SK-N-SH (cell line): ENCODE measurements at regions not wholly inside any gene's neighbourhood (a gene's known extent, or its start where the extent isn't known, plus 50 kb on each side); places are given as distances from the start of the nearest gene placed in this dataset.

Experiments used
- CTCF ChIA-PET: fragments of 300-600, 350-600 bp; formaldehyde crosslinking; extraction: SDS; loops from one replicate; lab custom pipeline; 2021; lab: Yijun Ruan, JAX
- POLR2A ChIA-PET: fragments of 350-600 bp; sonication (Branson Sonifier 250); formaldehyde crosslinking; extraction: SDS; loops from one replicate; lab custom pipeline; 2020; ENCODE audit warnings: antibody characterized with exemption, inconsistent platforms; lab: Yijun Ruan, JAX
- DNase-seq: peaks from one replicate; pipeline ENCODE4 v3.0.0; 2012
- H2AFZ ChIP-seq: fragments of 200-600 bp; sonication (generic); 2 replicates; pipeline ENCODE4 v1.8.1; 2016; ENCODE audit warnings: antibody characterized with exemption, mild to moderate bottlenecking, low read depth
- H3F3A ChIP-seq: fragments of 200-600 bp; sonication (generic); replicated peaks from 2 replicates; pipeline ENCODE3; 2016; ENCODE audit warnings: antibody characterized with exemption, mild to moderate bottlenecking; ENCODE audit not compliant: insufficient read depth
- H3K27ac ChIP-seq, 2 experiments: fragments of 200-500 bp in 1 of 2; fragments of 200-600 bp in 1 of 2; sonication (Bioruptor generic) in 1 of 2; sonication (generic), shearing (Covaris generic) in 1 of 2; 2 replicates each; pipeline versions ENCODE4 v1.5.1 to v1.6.1; 2014 to 2016; ENCODE audit warnings: low read depth in 2 of 2, inconsistent platforms in 1 of 2, low read length in 1 of 2, mild to moderate bottlenecking in 1 of 2, mixed read lengths in 1 of 2
- H3K27me3 ChIP-seq: fragments of 200-600 bp; sonication (generic), shearing (Covaris generic); 2 replicates; pipeline ENCODE4 v1.6.1; 2016; ENCODE audit warnings: mixed run types; ENCODE audit not compliant: insufficient read depth
- H3K36me3 ChIP-seq, 2 experiments: fragments of 200-500 bp in 1 of 2; fragments of 200-600 bp in 1 of 2; sonication (Bioruptor generic) in 1 of 2; sonication (generic) in 1 of 2; replicated peaks in 1 of 2; 2 replicates each; pipeline versions ENCODE3 to v1.5.1; 2014 to 2016; ENCODE audit warnings: low read length in 1 of 2, mild to moderate bottlenecking in 1 of 2; ENCODE audit not compliant: insufficient read depth in 2 of 2, control insufficient read depth in 1 of 2
- H3K4me1 ChIP-seq, 2 experiments: fragments of 200-500 bp in 1 of 2; fragments of 200-600 bp in 1 of 2; sonication (Bioruptor generic) in 1 of 2; sonication (generic), shearing (Covaris generic) in 1 of 2; 2 replicates each; pipeline versions ENCODE4 v1.5.1 to v1.6.1; 2014 to 2016; ENCODE audit warnings: low read depth in 1 of 2, low read length in 1 of 2, mixed run types in 1 of 2; ENCODE audit not compliant: insufficient read depth in 2 of 2, control insufficient read depth in 1 of 2
- H3K4me2 ChIP-seq: fragments of 200-600 bp; sonication (generic), shearing (Covaris generic); 2 replicates; pipeline ENCODE4 v1.6.1; 2017; ENCODE audit warnings: mixed run types
- H3K4me3 ChIP-seq, 2 experiments: fragments of 200-500 bp in 1 of 2; fragments of 200-600 bp in 1 of 2; sonication (Bioruptor generic) in 1 of 2; sonication (generic), shearing (Covaris generic) in 1 of 2; 2 replicates each; pipeline versions ENCODE4 v1.5.1 to v1.8.1; 2014 to 2016; ENCODE audit warnings: low read depth in 2 of 2, inconsistent platforms in 1 of 2, low read length in 1 of 2, mild to moderate bottlenecking in 1 of 2, mixed read lengths in 1 of 2, moderate library complexity in 1 of 2
- H3K79me2 ChIP-seq: fragments of 200-600 bp; sonication (generic); 2 replicates; pipeline ENCODE4 v1.8.1; 2017; ENCODE audit warnings: mild to moderate bottlenecking; ENCODE audit not compliant: insufficient read depth
- H3K9ac ChIP-seq: fragments of 200-600 bp; sonication (generic); 2 replicates; pipeline ENCODE4 v1.6.1; 2017; ENCODE audit warnings: mixed run types
- H3K9me2 ChIP-seq: fragments of 200-600 bp; sonication (generic); 2 replicates; pipeline ENCODE4 v1.6.1; 2017; ENCODE audit warnings: mixed run types
- H3K9me3 ChIP-seq: fragments of 200-600 bp; sonication (generic); 2 replicates; pipeline ENCODE4 v1.6.1; 2017; ENCODE audit warnings: mixed run types, mild to moderate bottlenecking, moderate library complexity
- H4K20me1 ChIP-seq: fragments of 200-600 bp; sonication (generic); 2 replicates; pipeline ENCODE4 v1.6.1; 2017; ENCODE audit warnings: mild to moderate bottlenecking, mixed run types; ENCODE audit not compliant: insufficient read depth
- FOSL2 ChIP-seq: IDR thresholded peaks from 2 replicates; pipeline ENCODE4 v1.4.0; 2012; ENCODE audit warnings: low read depth, mild to moderate bottlenecking, moderate library complexity, borderline replicate concordance
- IRF3 ChIP-seq: fragments of 150-350 bp; IDR thresholded peaks from 2 replicates; pipeline ENCODE4 v1.6.1; 2016; ENCODE audit warnings: mild to moderate bottlenecking, low read depth, low read length
- MAX ChIP-seq: IDR thresholded peaks from 2 replicates; pipeline ENCODE4 v1.4.0; 2012; ENCODE audit warnings: low read depth
- MXI1 ChIP-seq: IDR thresholded peaks from 2 replicates; pipeline ENCODE4 v1.6.1; 2012; ENCODE audit warnings: mild to moderate bottlenecking, low read depth, low read length, improper control_type of control experiment
- NFIC ChIP-seq: IDR thresholded peaks from 2 replicates; pipeline ENCODE4 v1.4.0; 2012; ENCODE audit warnings: borderline replicate concordance
- NRF1 ChIP-seq: IDR thresholded peaks from 2 replicates; pipeline ENCODE4 v1.6.1; 2012; ENCODE audit warnings: low read depth, mild to moderate bottlenecking, low read length
- POLR2AphosphoS5 ChIP-seq: IDR thresholded peaks from 2 replicates; pipeline ENCODE4 v1.6.1; 2012; ENCODE audit warnings: low read depth, low read length
- RAD21 ChIP-seq: IDR thresholded peaks from 2 replicates; pipeline ENCODE4 v1.6.1; 2012; ENCODE audit warnings: mild to moderate bottlenecking, low read length
- RCOR1 ChIP-seq: fragments of 150-350 bp; IDR thresholded peaks from 2 replicates; pipeline ENCODE4 v1.6.1; 2017; ENCODE audit warnings: antibody characterized with exemption, low read length
- REST ChIP-seq: IDR thresholded peaks from 2 replicates; pipeline ENCODE4 v1.6.1; 2012; ENCODE audit warnings: mild to moderate bottlenecking, low read depth, low read length, moderate library complexity
- SIN3A ChIP-seq: IDR thresholded peaks from 2 replicates; pipeline ENCODE4 v1.6.1; 2012; ENCODE audit warnings: low read depth, mild to moderate bottlenecking, low read length, moderate library complexity, borderline replicate concordance
- SMC3 ChIP-seq: IDR thresholded peaks from 2 replicates; pipeline ENCODE4 v1.6.1; 2012; ENCODE audit warnings: low read depth, low read length, improper control_type of control experiment
- TEAD4 ChIP-seq: IDR thresholded peaks from 2 replicates; pipeline ENCODE4 v1.4.0; 2012; ENCODE audit warnings: mild to moderate bottlenecking, borderline replicate concordance; ENCODE audit not compliant: insufficient read depth
- USF1 ChIP-seq: IDR thresholded peaks from 2 replicates; pipeline ENCODE4 v1.4.0; 2012; ENCODE audit warnings: low read depth, borderline replicate concordance
- YY1 ChIP-seq: IDR thresholded peaks from 2 replicates; pipeline ENCODE4 v1.4.0; 2012; ENCODE audit warnings: low read depth, mild to moderate bottlenecking
- ZBTB33 ChIP-seq: IDR thresholded peaks from 2 replicates; pipeline ENCODE4 v1.4.0; 2012; ENCODE audit warnings: low read depth, borderline replicate concordance

GRCh38 chr16:56140645-56141044 lies 50.6 kb upstream of the GNAO1 start:
- TF ChIP-seq IRF3 (no peak), NFIC (no peak), USF1 (no peak), YY1 (no peak), POLR2AphosphoS5 (no peak), FOSL2 (no peak), SMC3 (no peak), MXI1 (no peak), REST (no peak), SIN3A (no peak), NRF1 (no peak), RCOR1 (no peak), MAX (no peak), TEAD4 (no peak), ZBTB33 (no peak), RAD21 (no peak)
- CTCF ChIA-PET, result no interaction called here
- no peaks in the 10 kb centered on the region for H3F3A ChIP-seq
- no peak overlapping the region for H3K9ac ChIP-seq
- H3K4me1 ChIP-seq, result peaks cover 0 to 3% of the 10 kb centered on the region in 2 experiments; a peak in 2 of 4 replicates
- H3K27ac ChIP-seq, result no peak overlapping the region
- no peak for DNase-seq
- no peaks in the 10 kb centered on the region for H3K9me3 ChIP-seq
- H3K79me2 ChIP-seq, result no peaks in the 10 kb centered on the region
- POLR2A ChIA-PET, result no interaction called here
- no peaks in the 10 kb centered on the region for H3K36me3 ChIP-seq
- no peak overlapping the region for H2AFZ ChIP-seq
- no peaks in the 10 kb centered on the region for H4K20me1 ChIP-seq
- no peak overlapping the region for H3K4me3 ChIP-seq
- H3K27me3 ChIP-seq, result no peaks in the 10 kb centered on the region
- H3K4me2 ChIP-seq, result no peak overlapping the region
- H3K9me2 ChIP-seq, result no peaks in the 10 kb centered on the region
